Liver (tissue), 8 donors: ENCODE measurements at regions not wholly inside any gene's neighbourhood (a gene's known extent, or its start where the extent isn't known, plus 50 kb on each side); places are given as distances from the start of the nearest gene placed in this dataset.

Experiments
- DNase-seq: peaks from one replicate; pipeline ENCODE4 v3.0.0-alpha.2; 2017; ENCODE audit warnings: low spot score
- H3K27ac ChIP-seq, 2 donors: one replicate each; pipeline ENCODE4 v1.7.0; 2013; ENCODE audit warnings: inconsistent platforms in 2 of 2, low read length in 2 of 2, control low read depth in 1 of 2, low read depth in 1 of 2, mild to moderate bottlenecking in 1 of 2
- H3K27me3 ChIP-seq, 4 donors: one replicate each; pipeline versions ENCODE4 v1.6.1 to v1.7.0; 2013; ENCODE audit warnings: low read length in 3 of 4, inconsistent platforms in 1 of 4, mild to moderate bottlenecking in 1 of 4, moderate library complexity in 1 of 4; ENCODE audit not compliant: control insufficient read depth in 4 of 4, insufficient read depth in 4 of 4
- H3K36me3 ChIP-seq, 4 donors: one replicate each; pipeline versions ENCODE4 v1.6.1 to v1.7.0; 2013; ENCODE audit warnings: low read length in 3 of 4, mild to moderate bottlenecking in 3 of 4, low read depth in 1 of 4, moderate library complexity in 1 of 4; ENCODE audit not compliant: control insufficient read depth in 4 of 4, insufficient read depth in 3 of 4
- H3K4me1 ChIP-seq, 4 donors: one replicate each; pipeline versions ENCODE4 v1.6.1 to v1.7.0; 2013; ENCODE audit warnings: low read length in 3 of 4, mild to moderate bottlenecking in 3 of 4, moderate library complexity in 1 of 4; ENCODE audit not compliant: control insufficient read depth in 4 of 4, insufficient read depth in 4 of 4
- H3K4me3 ChIP-seq, 3 donors: one replicate each; pipeline versions ENCODE4 v1.6.1 to v1.7.0; 2013; ENCODE audit warnings: low read length in 3 of 3, control low read depth in 1 of 3, low read depth in 1 of 3, mild to moderate bottlenecking in 1 of 3
- H3K9ac ChIP-seq, 2 donors: one replicate each; pipeline ENCODE4 v1.7.0; 2013; ENCODE audit warnings: low read length in 2 of 2, mild to moderate bottlenecking in 2 of 2, moderate library complexity in 2 of 2, control low read depth in 1 of 2, low read depth in 1 of 2
- H3K9me3 ChIP-seq, 4 donors: one replicate each; pipeline versions ENCODE4 v1.6.1 to v1.7.0; 2013; ENCODE audit warnings: low read length in 3 of 4; ENCODE audit not compliant: control insufficient read depth in 4 of 4
- CTCF ChIP-seq: fragments of 150-350 bp; IDR thresholded peaks from 2 replicates; pipeline ENCODE4 v1.5.1; 2017; ENCODE audit warnings: improper control_type of control experiment, low read depth, low read length; ENCODE audit not compliant: missing input control
- EGR1 ChIP-seq, 2 donors: IDR thresholded peaks; 2 replicates each; pipeline ENCODE4 v1.6.1; 2016 to 2018; ENCODE audit warnings: antibody characterized with exemption in 2 of 2, low read depth in 2 of 2
- FOXA1 ChIP-seq: IDR thresholded peaks from 2 replicates; pipeline ENCODE4 v1.6.1; 2016; ENCODE audit warnings: antibody characterized with exemption
- FOXA2 ChIP-seq: IDR thresholded peaks from 2 replicates; pipeline ENCODE4 v1.6.1; 2016; ENCODE audit warnings: antibody characterized with exemption
- GABPA ChIP-seq, 2 donors: IDR thresholded peaks in 1 of 2; conservative IDR thresholded peaks in 1 of 2; 2 replicates each; pipeline ENCODE4 v1.6.1; 2016; ENCODE audit warnings: antibody characterized with exemption in 2 of 2, mild to moderate bottlenecking in 1 of 2, moderate library complexity in 1 of 2
- HNF4A ChIP-seq, 2 donors: conservative IDR thresholded peaks; 2 replicates each; pipeline ENCODE4 v1.6.1; 2016; ENCODE audit warnings: antibody characterized with exemption in 2 of 2, mild to moderate bottlenecking in 2 of 2
- HNF4G ChIP-seq: IDR thresholded peaks from 2 replicates; pipeline ENCODE4 v1.6.1; 2016; ENCODE audit warnings: antibody characterized with exemption
- JUND ChIP-seq, 2 donors: IDR thresholded peaks; 2 replicates each; pipeline ENCODE4 v1.6.1; 2016; ENCODE audit warnings: antibody characterized with exemption in 2 of 2
- NR2F2 ChIP-seq: IDR thresholded peaks from 2 replicates; pipeline ENCODE4 v1.6.1; 2016; ENCODE audit warnings: antibody characterized with exemption
- RAD21 ChIP-seq, 2 donors: IDR thresholded peaks; 2 replicates each; pipeline ENCODE4 v1.6.1; 2016; ENCODE audit warnings: antibody characterized with exemption in 2 of 2, mild to moderate bottlenecking in 2 of 2
- RXRA ChIP-seq, 2 donors: IDR thresholded peaks; 2 replicates each; pipeline ENCODE4 v1.6.1; 2017 to 2018; ENCODE audit warnings: antibody characterized with exemption in 2 of 2, mild to moderate bottlenecking in 1 of 2
- SP1 ChIP-seq: IDR thresholded peaks from 2 replicates; pipeline ENCODE4 v1.6.1; 2018; ENCODE audit warnings: antibody characterized with exemption, mild to moderate bottlenecking
- TAF1 ChIP-seq: conservative IDR thresholded peaks from 2 replicates; pipeline ENCODE4 v1.6.1; 2016; ENCODE audit warnings: antibody characterized with exemption, mild to moderate bottlenecking
- YY1 ChIP-seq: IDR thresholded peaks from 2 replicates; pipeline ENCODE4 v1.6.1; 2016; ENCODE audit warnings: antibody characterized with exemption, mild to moderate bottlenecking
- WGBS: extraction: QIAGEN DNeasy Blood & Tissue Kit; methylation state at CpG from one replicate; pipeline ENCODE4 v1.1.7; 2013; 5-methylcytosine and 5-hydroxymethylcytosine counted together
- TF ChIP-seq, protein P1 (sequence below): IDR thresholded peaks from 2 replicates; pipeline ENCODE4 v1.6.1; 2016; ENCODE audit warnings: antibody characterized with exemption
- TF ChIP-seq, protein P2 (sequence below): IDR thresholded peaks from 2 replicates; pipeline ENCODE4 v1.6.1; 2016; ENCODE audit warnings: antibody characterized with exemption
- TF ChIP-seq, protein P3 (sequence below): IDR thresholded peaks from 2 replicates; pipeline ENCODE4 v1.6.1; 2016; ENCODE audit warnings: antibody characterized with exemption, mild to moderate bottlenecking
- TF ChIP-seq, protein P4 (sequence below): IDR thresholded peaks from 2 replicates; pipeline ENCODE4 v1.6.1; 2016; ENCODE audit warnings: antibody characterized with exemption
- donor health status: healthy.
- donor health status: healthy.
- donor health status: healthy.
- donor health status: healthy.
- donor health status: healthy.

GRCh38 chr21:35226968-35227744 lies 178.1 kb upstream of the RUNX1 start:
- H3K9ac ChIP-seq = no peak overlapping the region
- WGBS = 86% methylated on average over 13 of the region's 13 CpGs
- peaks cover 7 to 16% (median 14%) of the 10 kb centered on the region in 4 donors for H3K4me1 ChIP-seq
- DNase-seq = no peak
- H3K9me3 ChIP-seq = no peaks in the 10 kb centered on the region
- H3K27me3 ChIP-seq = no peaks in the 10 kb centered on the region
- H3K27ac ChIP-seq = no peak overlapping the region
- no peaks in the 10 kb centered on the region for H3K36me3 ChIP-seq
- no peak overlapping the region for H3K4me3 ChIP-seq
- TF ChIP-seq, protein P1, sequence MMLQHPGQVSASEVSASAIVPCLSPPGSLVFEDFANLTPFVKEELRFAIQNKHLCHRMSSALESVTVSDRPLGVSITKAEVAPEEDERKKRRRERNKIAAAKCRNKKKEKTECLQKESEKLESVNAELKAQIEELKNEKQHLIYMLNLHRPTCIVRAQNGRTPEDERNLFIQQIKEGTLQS = no peak
- no peak for TF ChIP-seq RAD21 (IDR thresholded peaks at IDR 0.05)
- no peak for TF ChIP-seq FOXA1

- Histone ChIP-seq H3K27me3 (no peaks in the 10 kb centered on the region), H3K36me3 (no peaks in the 10 kb centered on the region), H3K9me3 (no peaks in the 10 kb centered on the region), H3K4me1 (peaks cover 7 to 16% (median 14%) of the 10 kb centered on the region in 4 donors), H3K27ac (peak overlapping the region; percentile 56 to 57), H3K9ac (no peak overlapping the region), H3K4me3 (no peak overlapping the region)
- TF ChIP-seq, protein P2, sequence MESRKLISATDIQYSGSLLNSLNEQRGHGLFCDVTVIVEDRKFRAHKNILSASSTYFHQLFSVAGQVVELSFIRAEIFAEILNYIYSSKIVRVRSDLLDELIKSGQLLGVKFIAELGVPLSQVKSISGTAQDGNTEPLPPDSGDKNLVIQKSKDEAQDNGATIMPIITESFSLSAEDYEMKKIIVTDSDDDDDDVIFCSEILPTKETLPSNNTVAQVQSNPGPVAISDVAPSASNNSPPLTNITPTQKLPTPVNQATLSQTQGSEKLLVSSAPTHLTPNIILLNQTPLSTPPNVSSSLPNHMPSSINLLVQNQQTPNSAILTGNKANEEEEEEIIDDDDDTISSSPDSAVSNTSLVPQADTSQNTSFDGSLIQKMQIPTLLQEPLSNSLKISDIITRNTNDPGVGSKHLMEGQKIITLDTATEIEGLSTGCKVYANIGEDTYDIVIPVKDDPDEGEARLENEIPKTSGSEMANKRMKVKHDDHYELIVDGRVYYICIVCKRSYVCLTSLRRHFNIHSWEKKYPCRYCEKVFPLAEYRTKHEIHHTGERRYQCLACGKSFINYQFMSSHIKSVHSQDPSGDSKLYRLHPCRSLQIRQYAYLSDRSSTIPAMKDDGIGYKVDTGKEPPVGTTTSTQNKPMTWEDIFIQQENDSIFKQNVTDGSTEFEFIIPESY = peak; percentile 52
- peak; percentile 98 for TF ChIP-seq SP1
- TF ChIP-seq, protein P3, sequence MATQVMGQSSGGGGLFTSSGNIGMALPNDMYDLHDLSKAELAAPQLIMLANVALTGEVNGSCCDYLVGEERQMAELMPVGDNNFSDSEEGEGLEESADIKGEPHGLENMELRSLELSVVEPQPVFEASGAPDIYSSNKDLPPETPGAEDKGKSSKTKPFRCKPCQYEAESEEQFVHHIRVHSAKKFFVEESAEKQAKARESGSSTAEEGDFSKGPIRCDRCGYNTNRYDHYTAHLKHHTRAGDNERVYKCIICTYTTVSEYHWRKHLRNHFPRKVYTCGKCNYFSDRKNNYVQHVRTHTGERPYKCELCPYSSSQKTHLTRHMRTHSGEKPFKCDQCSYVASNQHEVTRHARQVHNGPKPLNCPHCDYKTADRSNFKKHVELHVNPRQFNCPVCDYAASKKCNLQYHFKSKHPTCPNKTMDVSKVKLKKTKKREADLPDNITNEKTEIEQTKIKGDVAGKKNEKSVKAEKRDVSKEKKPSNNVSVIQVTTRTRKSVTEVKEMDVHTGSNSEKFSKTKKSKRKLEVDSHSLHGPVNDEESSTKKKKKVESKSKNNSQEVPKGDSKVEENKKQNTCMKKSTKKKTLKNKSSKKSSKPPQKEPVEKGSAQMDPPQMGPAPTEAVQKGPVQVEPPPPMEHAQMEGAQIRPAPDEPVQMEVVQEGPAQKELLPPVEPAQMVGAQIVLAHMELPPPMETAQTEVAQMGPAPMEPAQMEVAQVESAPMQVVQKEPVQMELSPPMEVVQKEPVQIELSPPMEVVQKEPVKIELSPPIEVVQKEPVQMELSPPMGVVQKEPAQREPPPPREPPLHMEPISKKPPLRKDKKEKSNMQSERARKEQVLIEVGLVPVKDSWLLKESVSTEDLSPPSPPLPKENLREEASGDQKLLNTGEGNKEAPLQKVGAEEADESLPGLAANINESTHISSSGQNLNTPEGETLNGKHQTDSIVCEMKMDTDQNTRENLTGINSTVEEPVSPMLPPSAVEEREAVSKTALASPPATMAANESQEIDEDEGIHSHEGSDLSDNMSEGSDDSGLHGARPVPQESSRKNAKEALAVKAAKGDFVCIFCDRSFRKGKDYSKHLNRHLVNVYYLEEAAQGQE = peak; percentile 64
- no peak for TF ChIP-seq CTCF
- peak; percentile 98 to 99 for TF ChIP-seq HNF4A (conservative IDR thresholded peaks at IDR 0.05)
- no peak for TF ChIP-seq TAF1
- TF ChIP-seq GABPA (IDR thresholded peaks at IDR 0.05 in 1 of 2, conservative IDR thresholded peaks at IDR 0.05 in 1 of 2) = no peak
- peak; percentile 81 to 86 for TF ChIP-seq JUND (IDR thresholded peaks at IDR 0.05)
- TF ChIP-seq FOXA1 = peak; percentile 40
- no peak for TF ChIP-seq EGR1 (IDR thresholded peaks at IDR 0.05; ENCODE audit: low read depth in 2 of 2)
- TF ChIP-seq, protein P1 = peak; percentile 49
- peak; percentile 98 to 99 for TF ChIP-seq RXRA (IDR thresholded peaks at IDR 0.05)
- TF ChIP-seq, protein P4, sequence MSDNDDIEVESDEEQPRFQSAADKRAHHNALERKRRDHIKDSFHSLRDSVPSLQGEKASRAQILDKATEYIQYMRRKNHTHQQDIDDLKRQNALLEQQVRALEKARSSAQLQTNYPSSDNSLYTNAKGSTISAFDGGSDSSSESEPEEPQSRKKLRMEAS = peak; percentile 45
- TF ChIP-seq YY1 = peak; percentile 50
- TF ChIP-seq RAD21 (IDR thresholded peaks at IDR 0.05) = peak; percentile 53 to 60
- peak; percentile 59 for TF ChIP-seq NR2F2
- peak; percentile 18 for TF ChIP-seq FOXA2
- TF ChIP-seq HNF4G = peak; percentile 90
- no peak for DNase-seq
- 36% methylated on average over 6 of the region's 6 CpGs for WGBS
Observed at GRCh38 chr21:35226328-35226727, 177.2 kb upstream of the RUNX1 start.
